Testis (tissue), 2 donors: ENCODE measurements at regions not wholly inside any gene's neighbourhood (a gene's known extent, or its start where the extent isn't known, plus 50 kb on each side); places are given as distances from the start of the nearest gene placed in this dataset.

Experiments
- CTCF ChIP-seq, 3 experiments: fragments of 450-650 bp in 2 of 3; fragments of 200-600 bp in 1 of 3; sonication (generic) in 1 of 3; IDR thresholded peaks; one replicate each; pipeline ENCODE4 v1.5.1; 2016 to 2019; ENCODE audit warnings: antibody characterized with exemption in 3 of 3, mild to moderate bottlenecking in 2 of 3, moderate library complexity in 1 of 3
- POLR2A ChIP-seq: fragments of 450-650 bp; IDR thresholded peaks from one replicate; pipeline ENCODE4 v1.6.1; 2017; ENCODE audit warnings: antibody characterized with exemption, mild to moderate bottlenecking, moderate library complexity

DNA sequence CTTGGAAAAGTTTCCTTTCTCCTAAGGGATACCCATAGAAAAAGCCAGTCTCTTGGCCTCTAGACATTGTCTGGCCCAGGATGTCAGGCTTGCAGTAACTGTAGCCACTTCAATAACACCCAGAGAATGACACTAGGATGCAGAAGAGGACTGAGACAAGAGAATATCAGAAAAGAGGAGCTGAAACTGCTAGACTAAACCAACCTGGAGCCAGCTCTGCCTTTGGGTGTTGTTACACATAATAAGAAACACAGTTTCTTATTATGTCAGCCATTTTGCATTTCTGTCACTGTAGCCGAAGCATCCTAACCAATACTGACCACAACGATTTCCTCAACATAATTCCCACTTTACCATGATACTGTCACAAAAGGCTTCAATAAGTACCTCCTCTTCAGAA is 72.2 kb upstream of the RCN1 start:
- TF ChIP-seq CTCF (IDR thresholded peaks at IDR 0.05) (no peak), POLR2A (no peak)
